OCI-LY3 (cell line): ENCODE measurements at regions not wholly inside any gene's neighbourhood (a gene's known extent, or its start where the extent isn't known, plus 50 kb on each side); places are given as distances from the start of the nearest gene placed in this dataset.

Experiments used
- EZH2phosphoT487 ChIP-seq: fragments of 200-600 bp; shearing (Covaris generic); IDR thresholded peaks from 2 replicates; pipeline ENCODE4 v1.6.1; 2018; ENCODE audit warnings: antibody characterized with exemption, mixed run types, low read depth
- TF ChIP-seq, protein P1 (sequence below): fragments of 200-600, 300-600 bp; sonication (generic); IDR thresholded peaks from 2 replicates; pipeline ENCODE4 v1.5.1; 2014; ENCODE audit warnings: antibody characterized with exemption, low read length, low read depth

DNA sequence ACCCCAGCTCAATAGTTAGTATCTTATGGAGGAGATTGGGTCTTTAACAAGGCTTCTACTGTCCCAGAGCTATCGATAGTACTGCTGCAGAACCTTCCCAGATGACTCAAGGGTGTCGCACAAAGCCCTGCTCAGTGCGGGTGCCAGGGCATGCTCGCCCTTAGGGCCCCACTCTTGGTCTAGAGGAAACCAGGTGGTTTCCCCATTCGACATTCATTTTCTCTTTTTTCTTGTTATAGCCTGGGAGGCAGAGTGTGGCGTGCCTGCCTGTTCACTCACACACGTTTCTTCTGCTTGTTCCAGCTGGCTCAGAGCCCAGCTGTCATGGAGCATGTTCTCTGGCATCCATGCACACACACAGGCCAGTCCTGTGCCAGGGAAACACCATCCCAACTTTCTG, 144.5 kb downstream of the SMIM20 start:
- TF ChIP-seq, protein P1, sequence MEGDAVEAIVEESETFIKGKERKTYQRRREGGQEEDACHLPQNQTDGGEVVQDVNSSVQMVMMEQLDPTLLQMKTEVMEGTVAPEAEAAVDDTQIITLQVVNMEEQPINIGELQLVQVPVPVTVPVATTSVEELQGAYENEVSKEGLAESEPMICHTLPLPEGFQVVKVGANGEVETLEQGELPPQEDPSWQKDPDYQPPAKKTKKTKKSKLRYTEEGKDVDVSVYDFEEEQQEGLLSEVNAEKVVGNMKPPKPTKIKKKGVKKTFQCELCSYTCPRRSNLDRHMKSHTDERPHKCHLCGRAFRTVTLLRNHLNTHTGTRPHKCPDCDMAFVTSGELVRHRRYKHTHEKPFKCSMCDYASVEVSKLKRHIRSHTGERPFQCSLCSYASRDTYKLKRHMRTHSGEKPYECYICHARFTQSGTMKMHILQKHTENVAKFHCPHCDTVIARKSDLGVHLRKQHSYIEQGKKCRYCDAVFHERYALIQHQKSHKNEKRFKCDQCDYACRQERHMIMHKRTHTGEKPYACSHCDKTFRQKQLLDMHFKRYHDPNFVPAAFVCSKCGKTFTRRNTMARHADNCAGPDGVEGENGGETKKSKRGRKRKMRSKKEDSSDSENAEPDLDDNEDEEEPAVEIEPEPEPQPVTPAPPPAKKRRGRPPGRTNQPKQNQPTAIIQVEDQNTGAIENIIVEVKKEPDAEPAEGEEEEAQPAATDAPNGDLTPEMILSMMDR = no peak
- TF ChIP-seq EZH2phosphoT487 = no peak
